ENCODE measurements at regions not wholly inside any gene's neighbourhood (a gene's known extent, or its start where the extent isn't known, plus 50 kb on each side); places are given as distances from the start of the nearest gene placed in this dataset.

GRCh38 chr4:110248831-110249253, 50.4 kb upstream of the ELOVL6 start:
- TF ChIP-seq, protein P1, sequence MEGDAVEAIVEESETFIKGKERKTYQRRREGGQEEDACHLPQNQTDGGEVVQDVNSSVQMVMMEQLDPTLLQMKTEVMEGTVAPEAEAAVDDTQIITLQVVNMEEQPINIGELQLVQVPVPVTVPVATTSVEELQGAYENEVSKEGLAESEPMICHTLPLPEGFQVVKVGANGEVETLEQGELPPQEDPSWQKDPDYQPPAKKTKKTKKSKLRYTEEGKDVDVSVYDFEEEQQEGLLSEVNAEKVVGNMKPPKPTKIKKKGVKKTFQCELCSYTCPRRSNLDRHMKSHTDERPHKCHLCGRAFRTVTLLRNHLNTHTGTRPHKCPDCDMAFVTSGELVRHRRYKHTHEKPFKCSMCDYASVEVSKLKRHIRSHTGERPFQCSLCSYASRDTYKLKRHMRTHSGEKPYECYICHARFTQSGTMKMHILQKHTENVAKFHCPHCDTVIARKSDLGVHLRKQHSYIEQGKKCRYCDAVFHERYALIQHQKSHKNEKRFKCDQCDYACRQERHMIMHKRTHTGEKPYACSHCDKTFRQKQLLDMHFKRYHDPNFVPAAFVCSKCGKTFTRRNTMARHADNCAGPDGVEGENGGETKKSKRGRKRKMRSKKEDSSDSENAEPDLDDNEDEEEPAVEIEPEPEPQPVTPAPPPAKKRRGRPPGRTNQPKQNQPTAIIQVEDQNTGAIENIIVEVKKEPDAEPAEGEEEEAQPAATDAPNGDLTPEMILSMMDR (conservative IDR thresholded peaks at IDR 0.05; ENCODE audit: low read length) = no peak
- no peak for TF ChIP-seq EZH2phosphoT487 (IDR thresholded peaks at IDR 0.05; ENCODE audit: borderline replicate concordance)
